T-cell (primary cell): ENCODE measurements at regions not wholly inside any gene's neighbourhood (a gene's known extent, or its start where the extent isn't known, plus 50 kb on each side); places are given as distances from the start of the nearest gene placed in this dataset.

ENCODE experiments used
- ATAC-seq, 4 experiments: fragments of 200-7000 bp in 3 of 4; fragments of 150-1000 bp in 1 of 4; cut with Tn5 transposase; replicated peaks in 1 of 4; 1 replicate in 3 of 4; 2 replicates in 1 of 4; pipeline ENCODE4 v1.10.0; 2021; ENCODE audit warnings: moderate library complexity in 3 of 4, mild to moderate bottlenecking in 2 of 4, moderate number of reproducible peaks in 1 of 4
- CTCF ChIA-PET, 2 donors: fragments of 300-600 bp; sonication (Branson Sonifier 250); formaldehyde crosslinking; loops; one replicate each; lab custom pipeline; 2022; ENCODE audit warnings: antibody characterized with exemption in 2 of 2; lab: Charles Lee
- POLR2A ChIA-PET, 2 donors: fragments of 300-600 bp; sonication (Branson Sonifier 250); formaldehyde crosslinking; loops; one replicate each; lab custom pipeline; 2022; ENCODE audit warnings: antibody characterized with exemption in 2 of 2; lab: Charles Lee
- DNase-seq, 35 experiments: peaks; one replicate each; pipeline versions ENCODE4 v3.0.0 to v3.0.0-alpha.2; 2013 to 2023
- H3K27ac ChIP-seq: one replicate; pipeline ENCODE4 v1.5.1; 2013; ENCODE audit warnings: low read length
- H3K27me3 ChIP-seq, 2 experiments: replicated peaks in 1 of 2; 1 replicate in 1 of 2; 2 replicates in 1 of 2; pipeline versions ENCODE4 v1.6.1 to v1.7.0; 2013; ENCODE audit warnings: low read length in 1 of 2, mixed read lengths in 1 of 2; ENCODE audit not compliant: control insufficient read depth in 2 of 2, insufficient read depth in 2 of 2; ENCODE audit errors: extremely low read depth in 1 of 2
- H3K36me3 ChIP-seq, 2 donors: 1 replicate in 1 of 2; 2 replicates in 1 of 2; pipeline versions ENCODE4 v1.6.1 to v1.7.0; 2013; ENCODE audit warnings: low read length in 1 of 2; ENCODE audit not compliant: control insufficient read depth in 2 of 2, insufficient read depth in 1 of 2; ENCODE audit errors: extremely low read depth in 1 of 2
- H3K4me1 ChIP-seq, 2 experiments: 1 replicate in 1 of 2; 2 replicates in 1 of 2; pipeline versions ENCODE4 v1.6.1 to v1.7.0; 2013; ENCODE audit warnings: low read length in 2 of 2, mixed read lengths in 1 of 2; ENCODE audit not compliant: insufficient read depth in 2 of 2, control insufficient read depth in 1 of 2; ENCODE audit errors: extremely low read depth in 1 of 2
- H3K4me3 ChIP-seq, 2 donors: 1 replicate in 1 of 2; 2 replicates in 1 of 2; pipeline versions ENCODE4 v1.5.1 to v1.7.0; 2013; ENCODE audit warnings: mild to moderate bottlenecking in 2 of 2, low read length in 1 of 2, moderate library complexity in 1 of 2; ENCODE audit not compliant: control insufficient read depth in 1 of 2; ENCODE audit errors: extremely low read depth in 1 of 2
- H3K9me3 ChIP-seq: 2 replicates; pipeline ENCODE4 v1.7.0; 2013
- H3K27ac Mint-ChIP-seq, 2 donors: one replicate each; pipeline ENCODE4 v1.8.0; 2020 to 2021; ENCODE audit warnings: mild to moderate bottlenecking in 2 of 2, mixed read lengths in 2 of 2
- H3K27me3 Mint-ChIP-seq, 2 donors: one replicate each; pipeline ENCODE4 v1.8.0; 2021 to 2022; ENCODE audit warnings: mixed read lengths in 2 of 2
- H3K36me3 Mint-ChIP-seq: one replicate; pipeline ENCODE4 v1.8.0; 2021; ENCODE audit warnings: mixed read lengths
- H3K4me1 Mint-ChIP-seq, 3 donors: one replicate each; pipeline ENCODE4 v1.8.0; 2020 to 2022; ENCODE audit warnings: mixed read lengths in 3 of 3, mild to moderate bottlenecking in 1 of 3
- H3K4me3 Mint-ChIP-seq, 3 donors: one replicate each; pipeline ENCODE4 v1.8.0; 2020 to 2022; ENCODE audit warnings: mild to moderate bottlenecking in 3 of 3, mixed read lengths in 3 of 3, moderate library complexity in 3 of 3
- H3K9me3 Mint-ChIP-seq, 3 donors: one replicate each; pipeline ENCODE4 v1.8.0; 2020 to 2022; ENCODE audit warnings: mixed read lengths in 3 of 3
- WGBS: methylation state at CpG from one replicate; pipeline ENCODE4 v1.1.5; 2013; ENCODE audit warnings: missing lambda C conversion rate; ENCODE audit not compliant: insufficient coverage; 5-methylcytosine and 5-hydroxymethylcytosine counted together

DNA sequence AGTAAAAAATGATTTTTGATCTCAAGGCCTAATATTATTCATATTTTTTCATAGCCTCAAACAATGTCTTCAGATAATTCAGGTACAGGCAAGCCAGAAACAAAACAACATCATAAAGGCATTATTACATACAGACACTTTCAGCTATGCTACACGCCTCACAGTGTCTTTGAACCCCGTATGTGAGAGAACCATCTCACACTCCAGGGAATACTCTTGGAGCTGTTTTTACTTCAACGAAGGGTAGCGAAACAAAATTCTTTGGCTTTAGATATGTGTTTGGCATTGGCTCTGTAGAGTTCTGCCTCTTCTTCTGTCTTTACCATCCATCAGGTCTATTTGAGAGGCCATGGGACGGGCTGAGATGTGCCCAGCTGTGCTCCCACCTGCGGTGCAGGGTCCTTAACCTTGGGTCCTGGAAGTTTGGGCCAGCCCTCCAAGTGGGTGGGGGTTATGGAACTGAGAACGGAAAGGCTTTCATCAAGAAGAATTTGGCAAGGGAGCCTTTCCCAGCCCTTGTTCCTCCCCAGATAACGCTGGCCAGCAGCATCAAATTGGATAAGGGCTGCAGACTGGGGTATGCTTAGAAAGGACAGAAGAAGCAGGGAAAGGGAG is 276.9 kb downstream of the TCF7L2 start:
- Histone ChIP-seq H3K4me3 (peak overlapping the region in 1 of 2 donors; percentile 11), H3K27me3 (peaks cover 0 to 7% of the 10 kb centered on the region in 2 experiments), H3K9me3 (no peaks in the 10 kb centered on the region), H3K36me3 (no peaks in the 10 kb centered on the region), H3K4me1 (peaks cover 3 to 7% of the 10 kb centered on the region in 2 experiments), H3K27ac (no peak overlapping the region)
- no peak overlapping the region for H3K4me3 Mint-ChIP-seq
- H3K9me3 Mint-ChIP-seq: no peaks in the 10 kb centered on the region
- peaks cover 26 to 37% of the 10 kb centered on the region in 2 donors for H3K27me3 Mint-ChIP-seq
- ChIA-PET POLR2A (no interaction called here), CTCF (no interaction called here)
- WGBS: no CpG with 5 or more reads among the region's 8 CpGs
- no peak overlapping the region for H3K27ac Mint-ChIP-seq
- peaks cover 15 to 28% (median 22%) of the 10 kb centered on the region in 3 donors for H3K4me1 Mint-ChIP-seq
- no peak for ATAC-seq
- DNase-seq: no peak
- H3K36me3 Mint-ChIP-seq: no peaks in the 10 kb centered on the region

DNA sequence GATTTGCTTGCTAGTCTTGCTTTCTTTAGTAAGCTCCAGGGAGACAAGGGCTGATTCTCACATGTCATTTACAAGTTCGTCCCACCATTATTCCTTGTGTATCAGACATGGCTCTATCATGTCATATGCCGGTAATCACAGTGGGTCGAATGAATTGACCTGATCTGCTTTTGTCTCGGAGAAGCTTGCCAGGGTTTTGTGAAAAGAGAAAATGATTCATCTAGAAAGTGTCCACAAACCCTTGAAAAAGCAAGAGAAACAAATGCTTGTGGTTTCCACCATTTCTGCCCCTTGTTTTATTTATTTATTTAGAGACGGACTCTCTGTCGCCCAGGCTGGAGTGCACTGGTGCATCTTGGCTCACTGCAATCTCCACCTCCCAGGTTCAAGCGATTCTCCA is 278.5 kb downstream of the TCF7L2 start:
- H3K36me3 Mint-ChIP-seq: no peaks in the 10 kb centered on the region
- ChIA-PET CTCF (interaction anchor here in 1 of 2 donors (0.5 kb wide), 1 partner anchor 103 kb away, joined by 3 read pairs; no protein-coding TSS in a partner anchor), POLR2A (no interaction called here)
- ATAC-seq: no peak
- DNase-seq: no peak
- H3K27me3 ChIP-seq: peaks cover 0 to 10% of the 10 kb centered on the region in 2 experiments
- WGBS: 77% methylated on average over 5 of the region's 7 CpGs
- peaks cover 12 to 26% of the 10 kb centered on the region in 2 donors for H3K27me3 Mint-ChIP-seq
- H3K36me3 ChIP-seq: no peaks in the 10 kb centered on the region
- no peak overlapping the region for H3K4me3 Mint-ChIP-seq
- H3K9me3 Mint-ChIP-seq: no peaks in the 10 kb centered on the region
- no peak overlapping the region for H3K4me3 ChIP-seq
- H3K9me3 ChIP-seq: no peaks in the 10 kb centered on the region
- H3K27ac Mint-ChIP-seq: no peak overlapping the region
- peaks cover 3 to 7% of the 10 kb centered on the region in 2 experiments for H3K4me1 ChIP-seq
- H3K27ac ChIP-seq: no peak overlapping the region
- H3K4me1 Mint-ChIP-seq: peaks cover 11 to 23% (median 23%) of the 10 kb centered on the region in 3 donors

DNA sequence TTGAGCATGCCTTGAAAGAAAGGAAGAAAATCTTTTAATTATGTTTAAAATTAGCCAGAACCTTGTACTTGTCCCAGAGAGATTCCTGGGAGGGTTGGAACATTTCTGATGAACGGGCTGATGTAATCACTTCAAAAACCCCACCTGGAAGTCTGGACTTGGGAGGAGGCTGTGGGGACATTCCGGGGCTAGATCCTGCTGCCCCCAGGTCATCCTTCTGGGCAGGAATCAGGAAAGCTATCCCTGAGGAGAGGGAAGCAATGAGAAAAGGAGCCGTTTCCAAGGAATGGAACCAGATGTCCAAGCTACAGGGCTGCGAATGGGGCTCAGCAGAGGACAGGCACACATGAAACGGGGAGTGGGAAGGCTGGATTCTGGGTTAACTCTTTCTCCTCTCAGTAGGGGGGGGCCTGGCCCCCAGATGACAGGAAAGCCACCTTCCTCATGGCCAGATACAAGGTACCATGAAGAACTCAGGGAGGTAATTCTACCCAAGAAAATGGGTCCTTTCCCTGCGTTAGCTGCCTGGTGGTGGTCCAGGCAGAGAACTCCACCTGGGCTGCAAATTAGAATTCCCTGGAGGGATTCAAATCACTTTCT is 280.1 kb downstream of the TCF7L2 start:
- Mint-ChIP-seq H3K9me3 (no peaks in the 10 kb centered on the region), H3K27me3 (peaks cover 4 to 21% of the 10 kb centered on the region in 2 donors), H3K4me1 (peaks cover 11 to 23% (median 23%) of the 10 kb centered on the region in 3 donors), H3K27ac (no peak overlapping the region), H3K36me3 (no peaks in the 10 kb centered on the region), H3K4me3 (no peak overlapping the region)
- DNase-seq (no peak), ATAC-seq (no peak)
- no peak overlapping the region for H3K27ac ChIP-seq
- ChIA-PET CTCF (no interaction called here), POLR2A (no interaction called here)
- peaks cover 3 to 7% of the 10 kb centered on the region in 2 experiments for H3K4me1 ChIP-seq
- H3K36me3 ChIP-seq: no peaks in the 10 kb centered on the region
- H3K4me3 ChIP-seq: no peak overlapping the region
- H3K27me3 ChIP-seq: peaks cover 0 to 11% of the 10 kb centered on the region in 2 experiments
- 81% methylated on average over 3 of the region's 6 CpGs for WGBS
- no peaks in the 10 kb centered on the region for H3K9me3 ChIP-seq

DNA sequence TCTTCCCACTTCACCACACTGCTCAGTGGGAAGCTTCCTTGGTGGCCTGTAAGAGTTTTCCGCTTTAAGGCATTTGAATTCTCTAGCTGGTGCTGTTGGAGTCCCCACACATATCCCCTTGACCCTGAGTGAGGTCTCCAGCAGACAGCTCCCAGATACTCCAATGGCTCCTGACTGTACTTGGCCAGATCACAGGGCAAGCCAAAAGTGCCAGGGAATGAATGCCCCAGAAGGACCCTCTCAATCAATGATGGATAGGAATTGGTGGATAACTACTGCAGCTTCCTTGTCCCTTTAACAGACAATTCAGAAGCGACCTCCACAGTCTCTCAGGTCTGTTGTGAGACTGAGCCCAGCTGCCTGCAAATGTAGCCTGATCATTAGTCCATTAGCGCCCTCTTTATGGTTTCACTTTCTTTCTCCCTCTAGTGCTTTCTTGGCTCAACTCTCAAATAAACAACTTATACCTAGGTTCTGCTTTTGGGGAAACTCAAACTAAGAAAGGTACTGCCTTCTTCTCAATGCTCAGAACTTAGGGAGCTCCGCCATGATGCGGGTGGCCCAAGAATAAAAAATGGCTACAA is 283.0 kb downstream of the TCF7L2 start:
- Histone ChIP-seq H3K27ac (no peak overlapping the region), H3K36me3 (no peaks in the 10 kb centered on the region), H3K4me1 (no peaks in the 10 kb centered on the region), H3K27me3 (peaks cover 0 to 15% of the 10 kb centered on the region in 2 experiments), H3K9me3 (no peaks in the 10 kb centered on the region), H3K4me3 (no peak overlapping the region)
- CTCF ChIA-PET: interaction anchor here in 1 of 2 donors (0.6 kb wide), 1 partner anchor 644 kb away, joined by 4 read pairs; no protein-coding TSS in a partner anchor
- no peaks in the 10 kb centered on the region for H3K36me3 Mint-ChIP-seq
- no peaks in the 10 kb centered on the region for H3K9me3 Mint-ChIP-seq
- ATAC-seq (no peak), DNase-seq (no peak)
- peaks cover 0 to 2% (median 0%) of the 10 kb centered on the region in 3 donors for H3K4me1 Mint-ChIP-seq
- POLR2A ChIA-PET: no interaction called here
- no peak overlapping the region for H3K4me3 Mint-ChIP-seq
- no peak overlapping the region for H3K27ac Mint-ChIP-seq
- 100% methylated on average over 1 of the region's 5 CpGs for WGBS
- H3K27me3 Mint-ChIP-seq: peaks cover 10 to 16% of the 10 kb centered on the region in 2 donors

DNA sequence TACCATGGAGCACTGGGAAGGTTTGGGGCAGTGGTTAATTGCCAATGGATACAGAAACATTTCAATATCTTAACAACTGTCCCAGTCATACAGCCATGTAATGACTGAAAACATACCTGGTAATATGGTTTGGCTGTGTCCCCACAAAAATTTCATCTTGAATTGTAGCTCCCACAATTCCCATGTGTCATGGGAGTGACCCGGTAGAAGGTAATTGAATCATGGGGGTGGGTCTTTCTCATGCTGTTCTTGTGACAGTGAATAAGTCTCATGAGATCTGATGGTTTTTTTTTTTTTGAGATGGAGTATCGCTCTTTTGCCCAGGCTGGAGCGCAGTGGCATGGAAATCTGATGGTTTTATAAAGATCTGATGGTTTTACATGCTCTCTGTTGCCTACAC is 284.4 kb downstream of the TCF7L2 start:
- no peak overlapping the region for H3K4me3 ChIP-seq
- no CpG with 5 or more reads among the region's 3 CpGs for WGBS
- ATAC-seq: no peak
- Mint-ChIP-seq H3K4me3 (no peak overlapping the region), H3K27me3 (peaks cover 10 to 15% of the 10 kb centered on the region in 2 donors), H3K36me3 (no peaks in the 10 kb centered on the region), H3K4me1 (peaks cover 0 to 2% (median 0%) of the 10 kb centered on the region in 3 donors), H3K9me3 (no peaks in the 10 kb centered on the region), H3K27ac (no peak overlapping the region)
- POLR2A ChIA-PET: no interaction called here
- no peak overlapping the region for H3K27ac ChIP-seq
- no peaks in the 10 kb centered on the region for H3K4me1 ChIP-seq
- H3K36me3 ChIP-seq: no peaks in the 10 kb centered on the region
- no peaks in the 10 kb centered on the region for H3K9me3 ChIP-seq
- CTCF ChIA-PET: interaction anchor here in 1 of 2 donors (0.7 kb wide), 1 partner anchor 19 kb away, joined by 3 read pairs; no protein-coding TSS in a partner anchor
- H3K27me3 ChIP-seq: peaks cover 0 to 15% of the 10 kb centered on the region in 2 experiments
- DNase-seq: no peak

DNA sequence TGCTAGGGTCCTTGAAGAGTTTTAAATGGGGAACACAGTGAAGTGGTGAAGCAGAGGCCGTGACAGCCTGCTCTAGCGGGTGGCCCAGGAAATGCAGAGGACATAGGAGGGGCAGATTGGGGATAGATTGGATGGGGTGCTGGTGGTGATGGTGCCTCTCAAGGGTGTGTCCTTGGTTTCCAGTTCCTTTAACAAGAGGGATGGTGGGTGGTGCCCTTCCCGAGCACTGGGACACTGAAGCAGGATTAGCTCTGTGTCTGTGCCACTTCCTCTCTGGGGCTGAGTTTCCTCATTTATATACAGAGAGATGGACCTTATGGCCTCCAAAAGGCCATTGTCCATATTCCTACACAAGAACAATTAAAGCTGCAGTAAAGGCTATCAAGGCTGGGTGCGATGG is 285.5 kb downstream of the TCF7L2 start:
- peaks cover 0 to 2% (median 0%) of the 10 kb centered on the region in 3 donors for H3K4me1 Mint-ChIP-seq
- no peak for DNase-seq
- no peaks in the 10 kb centered on the region for H3K36me3 ChIP-seq
- H3K27ac Mint-ChIP-seq: no peak overlapping the region
- no peaks in the 10 kb centered on the region for H3K9me3 ChIP-seq
- H3K9me3 Mint-ChIP-seq: no peaks in the 10 kb centered on the region
- ATAC-seq: no peak
- no peak overlapping the region for H3K4me3 ChIP-seq
- ChIA-PET POLR2A (no interaction called here), CTCF (no interaction called here)
- no peaks in the 10 kb centered on the region for H3K4me1 ChIP-seq
- H3K36me3 Mint-ChIP-seq: no peaks in the 10 kb centered on the region
- no peak overlapping the region for H3K4me3 Mint-ChIP-seq
- WGBS: 100% methylated on average over 2 of the region's 4 CpGs
- peaks cover 0 to 10% of the 10 kb centered on the region in 2 experiments for H3K27me3 ChIP-seq
- H3K27me3 Mint-ChIP-seq: peaks cover 10 to 18% of the 10 kb centered on the region in 2 donors
- no peak overlapping the region for H3K27ac ChIP-seq
